ENCODE measurements at regions not wholly inside any gene's neighbourhood (a gene's known extent, or its start where the extent isn't known, plus 50 kb on each side); places are given as distances from the start of the nearest gene placed in this dataset.

DNA sequence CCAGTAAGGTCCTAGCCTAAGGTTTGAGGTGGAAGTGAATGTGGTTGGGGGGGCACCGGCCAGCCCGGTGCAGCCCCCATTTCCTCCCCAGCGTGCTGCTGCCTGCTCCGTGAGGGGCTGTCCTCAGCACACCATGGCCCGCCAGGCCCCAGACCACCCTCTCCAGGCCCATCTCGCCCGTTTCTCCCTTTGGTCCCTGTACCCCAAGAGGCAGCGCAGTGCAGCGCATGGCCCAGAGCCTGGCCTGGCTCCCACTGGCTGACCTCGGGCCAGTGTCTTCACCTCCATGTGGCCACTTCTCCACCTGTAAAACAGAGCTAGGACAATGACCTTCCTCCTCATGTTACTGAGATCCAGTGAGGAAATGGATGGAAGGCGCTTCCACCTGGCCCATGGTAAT lies 170.0 kb upstream of the GSE1 start:
- TF ChIP-seq, protein P1, sequence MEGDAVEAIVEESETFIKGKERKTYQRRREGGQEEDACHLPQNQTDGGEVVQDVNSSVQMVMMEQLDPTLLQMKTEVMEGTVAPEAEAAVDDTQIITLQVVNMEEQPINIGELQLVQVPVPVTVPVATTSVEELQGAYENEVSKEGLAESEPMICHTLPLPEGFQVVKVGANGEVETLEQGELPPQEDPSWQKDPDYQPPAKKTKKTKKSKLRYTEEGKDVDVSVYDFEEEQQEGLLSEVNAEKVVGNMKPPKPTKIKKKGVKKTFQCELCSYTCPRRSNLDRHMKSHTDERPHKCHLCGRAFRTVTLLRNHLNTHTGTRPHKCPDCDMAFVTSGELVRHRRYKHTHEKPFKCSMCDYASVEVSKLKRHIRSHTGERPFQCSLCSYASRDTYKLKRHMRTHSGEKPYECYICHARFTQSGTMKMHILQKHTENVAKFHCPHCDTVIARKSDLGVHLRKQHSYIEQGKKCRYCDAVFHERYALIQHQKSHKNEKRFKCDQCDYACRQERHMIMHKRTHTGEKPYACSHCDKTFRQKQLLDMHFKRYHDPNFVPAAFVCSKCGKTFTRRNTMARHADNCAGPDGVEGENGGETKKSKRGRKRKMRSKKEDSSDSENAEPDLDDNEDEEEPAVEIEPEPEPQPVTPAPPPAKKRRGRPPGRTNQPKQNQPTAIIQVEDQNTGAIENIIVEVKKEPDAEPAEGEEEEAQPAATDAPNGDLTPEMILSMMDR (IDR thresholded peaks at IDR 0.05) = no peak
- no peak for TF ChIP-seq POLR2A (IDR thresholded peaks at IDR 0.05)

Measured in uterus (tissue), 2 donors.